Ovary (tissue), 3 donors: ENCODE measurements at regions not wholly inside any gene's neighbourhood (a gene's known extent, or its start where the extent isn't known, plus 50 kb on each side); places are given as distances from the start of the nearest gene placed in this dataset.

ENCODE experiments used
- EP300 ChIP-seq: sonication (generic); formaldehyde crosslinking; IDR thresholded peaks from one replicate; pipeline ENCODE4 v1.6.1; 2017; ENCODE audit warnings: antibody characterized with exemption
- POLR2A ChIP-seq: fragments of 450-650 bp; IDR thresholded peaks from one replicate; pipeline ENCODE4 v1.6.1; 2017; ENCODE audit warnings: antibody characterized with exemption, mild to moderate bottlenecking, moderate library complexity
- TF ChIP-seq, protein P1 (sequence below), 3 donors: fragments of 450-650 bp in 2 of 3; fragments of 200-600 bp in 1 of 3; IDR thresholded peaks; one replicate each; pipeline versions ENCODE4 v1.5.1 to v1.8.0; 2016 to 2022; ENCODE audit warnings: antibody characterized with exemption in 3 of 3, mild to moderate bottlenecking in 1 of 3
- donor health status: DM: no; HTN: no; CAD: no.

DNA sequence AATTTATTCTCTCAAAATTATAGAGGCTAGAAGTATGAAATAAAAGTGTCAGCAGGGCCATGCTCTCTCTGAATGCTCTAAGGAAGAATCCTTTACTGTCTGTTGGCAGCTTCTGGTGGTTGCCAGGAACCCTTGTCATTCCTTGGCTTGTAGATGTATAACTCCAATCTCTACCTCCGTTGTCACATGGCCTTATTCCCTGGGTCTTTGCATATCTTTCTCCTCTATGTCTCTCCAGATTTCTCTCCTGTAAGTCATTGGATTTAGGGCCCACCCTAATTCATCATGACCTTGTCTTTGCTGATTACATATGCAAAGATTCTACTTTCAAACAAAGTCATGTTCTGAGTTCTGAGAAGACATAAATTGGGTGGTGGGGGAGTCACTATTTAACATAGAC is 127.0 kb upstream of the CHST9 start:
- TF ChIP-seq, protein P1, sequence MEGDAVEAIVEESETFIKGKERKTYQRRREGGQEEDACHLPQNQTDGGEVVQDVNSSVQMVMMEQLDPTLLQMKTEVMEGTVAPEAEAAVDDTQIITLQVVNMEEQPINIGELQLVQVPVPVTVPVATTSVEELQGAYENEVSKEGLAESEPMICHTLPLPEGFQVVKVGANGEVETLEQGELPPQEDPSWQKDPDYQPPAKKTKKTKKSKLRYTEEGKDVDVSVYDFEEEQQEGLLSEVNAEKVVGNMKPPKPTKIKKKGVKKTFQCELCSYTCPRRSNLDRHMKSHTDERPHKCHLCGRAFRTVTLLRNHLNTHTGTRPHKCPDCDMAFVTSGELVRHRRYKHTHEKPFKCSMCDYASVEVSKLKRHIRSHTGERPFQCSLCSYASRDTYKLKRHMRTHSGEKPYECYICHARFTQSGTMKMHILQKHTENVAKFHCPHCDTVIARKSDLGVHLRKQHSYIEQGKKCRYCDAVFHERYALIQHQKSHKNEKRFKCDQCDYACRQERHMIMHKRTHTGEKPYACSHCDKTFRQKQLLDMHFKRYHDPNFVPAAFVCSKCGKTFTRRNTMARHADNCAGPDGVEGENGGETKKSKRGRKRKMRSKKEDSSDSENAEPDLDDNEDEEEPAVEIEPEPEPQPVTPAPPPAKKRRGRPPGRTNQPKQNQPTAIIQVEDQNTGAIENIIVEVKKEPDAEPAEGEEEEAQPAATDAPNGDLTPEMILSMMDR (IDR thresholded peaks at IDR 0.05): no peak
- TF ChIP-seq POLR2A: no peak
- TF ChIP-seq EP300: no peak
